GM23338 (cell line): ENCODE measurements at regions not wholly inside any gene's neighbourhood (a gene's known extent, or its start where the extent isn't known, plus 50 kb on each side); places are given as distances from the start of the nearest gene placed in this dataset.

Experiments
- CREB1 ChIP-seq: fragments of 250-450 bp; sonication (Bioruptor Pico); IDR thresholded peaks from 2 replicates; pipeline ENCODE4 v1.5.0; 2020; ENCODE audit warnings: low read depth, mild to moderate bottlenecking, moderate library complexity
- EZH2 ChIP-seq: fragments of 200-600 bp; sonication (generic); IDR thresholded peaks from one replicate; pipeline ENCODE4 v1.8.0; 2017; ENCODE audit warnings: antibody characterized with exemption, mild to moderate bottlenecking, low read depth; ENCODE audit not compliant: unreplicated experiment
- EZH2phosphoT487 ChIP-seq: fragments of 200-600 bp; sonication (generic); IDR thresholded peaks from one replicate; pipeline ENCODE4 v1.8.1; 2018; ENCODE audit warnings: antibody characterized with exemption; ENCODE audit not compliant: unreplicated experiment
- NANOG ChIP-seq: IDR thresholded peaks from 2 replicates; pipeline ENCODE4 v1.6.1; 2016; ENCODE audit warnings: antibody characterized with exemption, borderline replicate concordance
- POLR2AphosphoS5 ChIP-seq: IDR thresholded peaks from 2 replicates; pipeline ENCODE4 v1.6.1; 2016; ENCODE audit warnings: antibody characterized with exemption, low read depth
- STAT1 ChIP-seq: IDR thresholded peaks from one replicate; pipeline ENCODE4 v1.6.1; 2016; ENCODE audit warnings: antibody characterized with exemption; ENCODE audit not compliant: unreplicated experiment
- ZNF114 ChIP-seq: fragments of 250-450 bp; sonication (Bioruptor Pico); IDR thresholded peaks from 2 replicates; pipeline ENCODE4 v1.5.0; 2020; ENCODE audit warnings: mild to moderate bottlenecking, moderate library complexity
- TF ChIP-seq, protein P1 (sequence below), 2 experiments: fragments of 200-600 bp in 1 of 2; sonication (generic) in 1 of 2; conservative IDR thresholded peaks; 2 replicates each; pipeline versions ENCODE4 v1.5.1 to v1.6.1; 2016 to 2017; ENCODE audit warnings: antibody characterized with exemption in 2 of 2, low read depth in 2 of 2, mild to moderate bottlenecking in 2 of 2, moderate library complexity in 1 of 2
- TF ChIP-seq, protein P2 (sequence below): IDR thresholded peaks from one replicate; pipeline ENCODE4 v1.6.1; 2018; ENCODE audit warnings: antibody characterized with exemption; ENCODE audit not compliant: unreplicated experiment

DNA sequence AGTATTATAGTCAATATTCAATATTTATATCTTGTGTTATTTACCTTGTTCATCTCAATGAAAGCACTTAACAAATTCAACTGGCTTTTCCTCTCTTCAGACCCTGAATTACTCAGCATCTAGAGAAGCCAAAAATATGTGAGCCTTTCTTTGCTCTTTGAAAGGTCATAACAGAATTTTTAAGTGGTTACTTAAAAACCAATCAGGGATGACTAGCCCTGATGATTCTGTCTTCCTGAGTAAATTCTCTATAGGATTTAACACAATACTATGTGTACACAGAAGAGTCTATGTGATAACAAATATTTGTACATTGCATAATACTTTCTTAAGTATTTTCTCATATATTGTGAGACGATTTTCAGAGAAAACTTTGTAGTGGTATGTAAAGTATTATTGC, 546.3 kb downstream of the MAT2B start:
- TF ChIP-seq POLR2AphosphoS5 (no peak), EZH2 (no peak), ZNF114 (CRISPR knock-in tag) (no peak), STAT1 (no peak), NANOG (no peak), CREB1 (CRISPR knock-in tag) (no peak), EZH2phosphoT487 (no peak)
- TF ChIP-seq, protein P1, sequence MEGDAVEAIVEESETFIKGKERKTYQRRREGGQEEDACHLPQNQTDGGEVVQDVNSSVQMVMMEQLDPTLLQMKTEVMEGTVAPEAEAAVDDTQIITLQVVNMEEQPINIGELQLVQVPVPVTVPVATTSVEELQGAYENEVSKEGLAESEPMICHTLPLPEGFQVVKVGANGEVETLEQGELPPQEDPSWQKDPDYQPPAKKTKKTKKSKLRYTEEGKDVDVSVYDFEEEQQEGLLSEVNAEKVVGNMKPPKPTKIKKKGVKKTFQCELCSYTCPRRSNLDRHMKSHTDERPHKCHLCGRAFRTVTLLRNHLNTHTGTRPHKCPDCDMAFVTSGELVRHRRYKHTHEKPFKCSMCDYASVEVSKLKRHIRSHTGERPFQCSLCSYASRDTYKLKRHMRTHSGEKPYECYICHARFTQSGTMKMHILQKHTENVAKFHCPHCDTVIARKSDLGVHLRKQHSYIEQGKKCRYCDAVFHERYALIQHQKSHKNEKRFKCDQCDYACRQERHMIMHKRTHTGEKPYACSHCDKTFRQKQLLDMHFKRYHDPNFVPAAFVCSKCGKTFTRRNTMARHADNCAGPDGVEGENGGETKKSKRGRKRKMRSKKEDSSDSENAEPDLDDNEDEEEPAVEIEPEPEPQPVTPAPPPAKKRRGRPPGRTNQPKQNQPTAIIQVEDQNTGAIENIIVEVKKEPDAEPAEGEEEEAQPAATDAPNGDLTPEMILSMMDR (conservative IDR thresholded peaks at IDR 0.05; ENCODE audit: low read depth in 2 of 2): no peak
- TF ChIP-seq, protein P2, sequence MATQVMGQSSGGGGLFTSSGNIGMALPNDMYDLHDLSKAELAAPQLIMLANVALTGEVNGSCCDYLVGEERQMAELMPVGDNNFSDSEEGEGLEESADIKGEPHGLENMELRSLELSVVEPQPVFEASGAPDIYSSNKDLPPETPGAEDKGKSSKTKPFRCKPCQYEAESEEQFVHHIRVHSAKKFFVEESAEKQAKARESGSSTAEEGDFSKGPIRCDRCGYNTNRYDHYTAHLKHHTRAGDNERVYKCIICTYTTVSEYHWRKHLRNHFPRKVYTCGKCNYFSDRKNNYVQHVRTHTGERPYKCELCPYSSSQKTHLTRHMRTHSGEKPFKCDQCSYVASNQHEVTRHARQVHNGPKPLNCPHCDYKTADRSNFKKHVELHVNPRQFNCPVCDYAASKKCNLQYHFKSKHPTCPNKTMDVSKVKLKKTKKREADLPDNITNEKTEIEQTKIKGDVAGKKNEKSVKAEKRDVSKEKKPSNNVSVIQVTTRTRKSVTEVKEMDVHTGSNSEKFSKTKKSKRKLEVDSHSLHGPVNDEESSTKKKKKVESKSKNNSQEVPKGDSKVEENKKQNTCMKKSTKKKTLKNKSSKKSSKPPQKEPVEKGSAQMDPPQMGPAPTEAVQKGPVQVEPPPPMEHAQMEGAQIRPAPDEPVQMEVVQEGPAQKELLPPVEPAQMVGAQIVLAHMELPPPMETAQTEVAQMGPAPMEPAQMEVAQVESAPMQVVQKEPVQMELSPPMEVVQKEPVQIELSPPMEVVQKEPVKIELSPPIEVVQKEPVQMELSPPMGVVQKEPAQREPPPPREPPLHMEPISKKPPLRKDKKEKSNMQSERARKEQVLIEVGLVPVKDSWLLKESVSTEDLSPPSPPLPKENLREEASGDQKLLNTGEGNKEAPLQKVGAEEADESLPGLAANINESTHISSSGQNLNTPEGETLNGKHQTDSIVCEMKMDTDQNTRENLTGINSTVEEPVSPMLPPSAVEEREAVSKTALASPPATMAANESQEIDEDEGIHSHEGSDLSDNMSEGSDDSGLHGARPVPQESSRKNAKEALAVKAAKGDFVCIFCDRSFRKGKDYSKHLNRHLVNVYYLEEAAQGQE: no peak
